T47D (cell line): ENCODE measurements at regions not wholly inside any gene's neighbourhood (a gene's known extent, or its start where the extent isn't known, plus 50 kb on each side); places are given as distances from the start of the nearest gene placed in this dataset.
"Not testable (repeated sequence)": the region's sequence is repeated elsewhere in the genome, so short reads cannot be mapped to it uniquely, and the experiment has no call there.

Experiments used
- DNase-seq, 2 experiments: peaks; one replicate each; pipeline versions ENCODE4 v3.0.0 to v3.0.0-alpha.2; 2011 to 2012; ENCODE audit warnings: low read depth in 1 of 2, low spot score in 1 of 2
- JUND ChIP-seq: IDR thresholded peaks from 2 replicates; pipeline ENCODE4 v1.6.1; 2012; ENCODE audit warnings: low read depth
- in situ Hi-C: cut with HindIII; loops from 2 replicates; pipeline ENCODE4 v1.10.0; 2016; ENCODE audit warnings: low sequenced_read_pairs, low pct_unique_long_range_greater_than_20kb

DNA sequence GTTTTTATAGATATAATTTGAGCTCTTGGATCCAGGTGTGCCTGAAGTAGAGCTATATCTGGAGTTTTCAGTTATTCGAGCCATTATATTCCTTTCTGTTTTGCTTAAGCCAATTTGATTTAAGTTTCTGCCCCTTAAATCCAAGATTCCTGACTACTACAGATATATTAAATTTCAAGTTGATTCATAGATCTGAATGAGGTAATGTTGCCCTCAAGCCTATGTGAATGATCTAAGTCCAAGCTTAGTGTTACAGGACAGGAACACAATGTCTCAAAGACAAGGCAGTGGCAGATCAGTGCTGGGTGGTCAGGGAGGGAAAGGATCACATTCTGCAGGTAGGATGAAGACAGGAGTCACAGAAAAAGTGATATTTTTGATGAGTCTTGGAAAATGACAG, 75.7 kb upstream of the CTBP2 start:
- TF ChIP-seq JUND = no peak
- in situ Hi-C loops = no loop called here
- no peak for DNase-seq

DNA sequence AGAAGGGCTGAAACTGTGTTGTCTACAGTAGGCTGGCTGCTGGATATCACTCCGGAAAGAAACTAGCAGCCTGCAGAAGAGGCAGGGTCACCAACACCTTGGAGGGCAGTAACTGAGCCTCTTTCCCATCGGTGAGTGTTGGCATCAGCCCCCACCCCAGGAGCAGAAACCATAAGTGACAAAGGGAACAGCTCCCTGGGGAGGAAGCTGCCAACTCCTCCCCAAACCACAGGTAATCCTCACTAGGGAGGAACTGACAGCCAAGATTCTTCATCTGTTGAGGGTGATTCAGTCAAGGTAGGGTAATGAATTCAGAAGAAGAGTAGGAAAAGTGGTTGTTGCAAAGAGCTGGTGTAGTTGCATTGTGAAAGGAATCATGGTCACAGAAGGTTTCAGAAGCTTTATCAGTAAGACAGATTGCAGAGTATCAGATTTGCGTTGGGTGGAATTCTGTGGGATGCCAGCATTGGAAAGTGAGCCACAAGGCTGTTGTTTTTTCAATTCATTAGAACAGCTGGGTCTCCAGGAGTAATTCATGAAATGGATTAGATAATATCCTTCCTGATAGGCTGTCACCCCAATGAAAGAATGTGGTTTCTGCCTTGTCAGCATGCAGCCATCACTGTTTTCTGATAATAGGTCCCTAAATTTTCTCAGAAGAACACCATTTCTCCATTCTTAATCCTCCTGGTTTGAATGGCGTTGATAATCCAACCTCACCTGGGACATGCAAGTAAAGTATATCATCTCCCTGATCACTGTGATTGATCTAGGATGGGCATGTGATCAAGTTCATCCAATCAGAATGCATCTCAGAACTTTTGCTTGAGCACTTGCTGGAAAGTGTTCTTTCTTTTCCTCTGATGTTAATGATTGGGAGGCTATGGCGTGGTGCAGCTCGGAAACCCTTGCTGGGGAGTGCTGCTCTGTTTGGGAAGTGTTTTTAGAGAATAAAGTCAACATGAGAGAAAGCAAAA, 75.0 kb upstream of the CTBP2 start:
- no peak for TF ChIP-seq JUND
- in situ Hi-C loops = no loop called here

DNA sequence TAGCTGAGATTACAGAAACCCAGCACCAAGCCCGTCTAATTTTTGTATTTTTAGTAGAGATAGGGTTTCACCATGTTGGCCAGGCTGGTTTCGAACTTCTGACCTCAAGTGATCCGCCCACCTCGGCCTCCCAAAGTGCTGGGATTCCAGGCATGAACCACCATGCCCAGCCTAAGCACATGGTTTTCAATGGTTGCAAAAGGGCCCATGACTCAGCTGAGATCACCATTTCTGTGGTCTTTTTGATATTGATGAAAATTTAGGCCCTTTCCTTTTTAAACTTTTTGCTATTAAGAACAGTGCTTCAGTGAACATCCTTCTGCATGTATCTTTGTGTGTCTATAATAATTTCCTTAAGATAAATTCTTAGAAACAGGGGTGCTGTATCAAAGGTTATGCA, 74.2 kb upstream of the CTBP2 start:
- DNase-seq, in situ Hi-C loops: not testable (repeated sequence)

More for the DNA sequence above, 75.0 kb upstream of the CTBP2 start:
- DNase-seq = no peak

DNA sequence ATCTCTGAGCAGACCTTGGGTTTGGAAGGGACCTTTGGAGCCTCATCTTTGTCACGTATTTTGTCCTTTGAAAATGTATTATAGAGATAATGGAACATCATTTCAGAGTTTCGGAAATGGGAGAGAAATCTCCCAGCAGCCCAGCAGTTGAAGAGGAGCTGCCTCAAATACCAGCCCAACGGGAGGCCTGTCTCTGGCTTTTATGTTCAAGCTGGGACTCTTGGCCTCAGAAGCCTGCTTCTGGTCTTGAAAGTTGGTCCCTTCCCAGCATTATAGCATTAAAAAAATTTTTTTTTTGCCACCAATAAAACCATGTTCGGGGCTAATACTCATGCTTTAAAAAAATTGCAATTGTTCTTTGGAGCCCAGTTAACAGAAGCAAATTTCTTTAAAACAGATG, 73.4 kb upstream of the CTBP2 start:
- in situ Hi-C loops = no loop called here
- DNase-seq = no peak
- TF ChIP-seq JUND = no peak

DNA sequence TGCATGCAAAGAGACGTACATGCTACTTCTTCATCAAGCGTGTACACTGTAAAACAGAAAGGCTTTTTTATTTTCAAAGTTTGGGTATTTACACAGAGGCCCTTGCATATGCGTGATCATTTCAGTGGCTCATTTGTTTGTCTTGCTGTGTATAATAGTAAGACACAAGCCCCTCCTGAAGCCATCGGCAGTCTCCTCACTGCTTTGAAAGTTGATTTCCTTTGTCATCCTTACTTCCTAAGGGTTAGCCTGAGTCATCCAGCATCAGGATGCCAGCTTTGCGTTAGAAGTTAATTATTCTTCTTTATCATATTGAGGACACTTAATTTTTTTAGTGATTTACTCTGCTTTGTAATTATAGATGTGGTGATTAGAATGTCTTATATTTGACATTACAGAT, 72.5 kb upstream of the CTBP2 start:
- in situ Hi-C loops = no loop called here
- DNase-seq = no peak
- no peak for TF ChIP-seq JUND

DNA sequence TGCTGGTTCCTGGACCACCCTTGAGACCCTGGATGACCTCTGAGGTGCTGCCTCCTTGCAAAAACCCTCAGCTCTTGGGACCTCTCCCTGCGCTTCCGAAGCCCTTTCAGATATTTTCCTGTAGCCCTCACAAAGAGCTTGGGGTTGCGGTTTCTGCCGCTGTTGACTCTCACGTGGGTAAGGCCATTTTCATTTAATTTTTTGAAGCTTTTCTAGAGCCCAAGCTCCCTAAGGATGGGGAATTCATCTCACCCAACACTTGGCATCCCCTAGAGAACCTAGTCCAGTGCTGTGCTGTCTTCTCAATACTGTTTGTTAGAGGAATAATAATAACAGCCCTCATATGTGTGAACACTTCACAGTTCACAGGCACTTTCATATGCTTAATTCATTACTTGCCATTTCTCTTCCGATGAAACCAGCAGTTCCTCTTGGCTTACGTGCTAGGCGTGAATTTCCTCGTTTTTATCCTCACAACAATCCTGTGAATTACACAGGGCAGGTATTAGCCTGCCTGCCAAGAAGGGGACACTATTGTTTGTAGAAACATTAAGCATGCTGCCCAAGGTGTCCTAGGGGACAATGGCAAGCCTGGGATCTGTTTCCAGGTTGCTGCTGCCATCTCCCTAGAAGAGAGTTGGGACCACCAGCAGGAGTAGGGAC, 71.6 kb upstream of the CTBP2 start:
- in situ Hi-C loops = no loop called here
- no peak for TF ChIP-seq JUND
- DNase-seq = no peak

DNA sequence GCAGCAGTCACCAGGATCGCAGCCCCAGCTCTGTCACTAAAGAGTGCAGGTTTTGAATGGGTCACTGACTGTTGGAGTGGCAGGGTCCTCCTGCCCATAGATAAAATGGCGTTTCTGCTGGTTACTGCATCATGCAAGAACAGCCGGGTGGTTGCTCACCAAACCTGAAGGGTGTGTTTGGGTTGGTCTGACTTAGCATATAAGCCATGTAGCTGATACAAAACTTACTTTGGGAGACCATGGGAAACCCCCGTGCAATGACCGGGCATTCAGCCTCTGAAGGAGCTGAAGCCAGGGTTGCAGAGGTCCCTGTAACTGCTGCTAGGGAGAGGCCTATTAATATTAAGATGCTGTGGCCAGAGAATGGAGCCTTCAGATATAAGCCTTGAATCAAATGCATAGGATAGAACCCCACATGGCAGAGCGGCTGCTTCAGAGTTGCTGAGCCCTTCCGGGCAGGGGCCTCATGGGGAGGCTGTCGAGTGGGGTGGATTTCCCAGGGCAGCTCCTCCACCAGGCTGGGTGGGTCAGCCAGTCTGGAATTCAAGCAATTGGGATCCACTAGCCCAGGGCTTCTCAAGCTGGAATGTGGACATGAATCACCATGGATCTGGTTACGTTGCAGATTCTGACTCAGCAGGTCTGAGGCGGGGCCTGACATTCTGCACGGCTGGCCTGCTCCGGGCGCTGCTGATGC, 70.9 kb upstream of the CTBP2 start:
- in situ Hi-C loops = no loop called here
- DNase-seq = peak in 1 of 2 experiments; percentile 45
- TF ChIP-seq JUND = no peak

DNA sequence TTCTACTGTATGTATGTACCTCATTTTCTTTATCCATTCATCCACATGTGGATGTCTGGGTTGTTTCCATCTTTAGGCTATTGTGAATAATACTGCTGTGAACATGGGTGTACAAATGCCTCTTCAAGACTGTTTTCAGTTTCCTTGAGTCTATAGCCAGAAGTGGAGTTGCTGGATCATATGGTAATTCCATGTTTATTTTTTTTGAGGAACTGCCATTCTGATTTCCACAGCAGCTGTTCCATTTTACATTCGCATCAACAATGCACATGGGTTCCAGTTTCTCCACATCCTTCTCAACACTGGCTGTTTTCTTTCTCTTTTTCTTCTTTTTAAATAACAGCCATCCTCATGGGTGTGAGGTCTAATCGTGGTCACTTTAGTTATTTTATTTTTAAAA, 69.9 kb upstream of the CTBP2 start:
- in situ Hi-C loops = no loop called here
- no peak for DNase-seq
- TF ChIP-seq JUND = no peak

DNA sequence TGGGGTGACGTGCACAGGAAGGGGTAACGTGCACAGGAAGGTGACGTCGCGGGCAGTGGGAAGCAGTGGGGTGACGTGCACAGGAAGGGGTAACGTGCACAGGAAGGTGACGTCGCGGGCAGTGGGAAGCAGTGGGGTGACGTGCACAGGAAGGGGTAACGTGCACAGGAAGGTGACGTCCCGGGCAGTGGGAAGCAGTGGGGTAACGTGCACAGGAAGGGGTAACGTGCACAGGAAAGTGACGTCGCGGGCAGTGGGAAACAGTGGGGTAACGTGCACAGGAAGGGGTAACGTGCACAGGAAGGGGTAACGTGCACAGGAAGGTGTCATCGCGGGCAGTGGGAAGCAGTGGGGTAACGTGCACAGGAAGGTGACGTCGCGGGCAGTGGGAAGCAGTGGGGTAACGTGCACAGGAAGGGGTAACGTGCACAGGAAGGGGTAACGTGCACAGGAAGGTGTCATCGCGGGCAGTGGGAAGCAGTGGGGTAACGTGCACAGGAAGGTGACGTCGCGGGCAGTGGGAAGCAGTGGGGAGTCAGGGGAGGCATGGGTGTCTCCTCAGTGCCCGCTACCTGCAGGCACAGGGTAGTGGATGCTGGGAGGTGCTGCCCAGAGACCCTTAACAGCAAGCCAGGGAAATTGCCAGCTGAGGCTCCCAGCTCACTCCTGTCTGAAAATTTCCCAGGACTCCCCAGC, 68.0 kb upstream of the CTBP2 start:
- DNase-seq, in situ Hi-C loops: not testable (repeated sequence)

DNA sequence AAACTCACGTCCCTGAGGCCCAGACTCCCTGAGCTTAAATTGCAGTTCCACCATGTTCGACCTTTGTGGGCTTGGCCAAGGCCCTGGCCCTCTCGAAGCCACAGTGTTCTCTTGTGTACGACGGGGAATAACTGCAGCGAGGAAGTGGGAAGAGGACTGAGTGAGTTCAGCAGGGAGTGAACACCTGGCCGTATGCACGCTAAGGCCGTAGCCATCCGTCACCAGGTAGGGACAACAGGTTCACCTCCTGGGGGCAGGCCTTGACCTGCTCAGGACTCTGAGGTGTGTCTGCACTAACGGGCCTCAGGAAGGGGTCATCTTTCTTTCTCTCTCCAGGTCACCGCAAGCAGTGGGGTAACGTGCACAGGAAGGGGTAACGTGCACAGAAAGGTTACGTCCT, 67.2 kb upstream of the CTBP2 start:
- TF ChIP-seq JUND = no peak
- DNase-seq = no peak
- in situ Hi-C loops = no loop called here

DNA sequence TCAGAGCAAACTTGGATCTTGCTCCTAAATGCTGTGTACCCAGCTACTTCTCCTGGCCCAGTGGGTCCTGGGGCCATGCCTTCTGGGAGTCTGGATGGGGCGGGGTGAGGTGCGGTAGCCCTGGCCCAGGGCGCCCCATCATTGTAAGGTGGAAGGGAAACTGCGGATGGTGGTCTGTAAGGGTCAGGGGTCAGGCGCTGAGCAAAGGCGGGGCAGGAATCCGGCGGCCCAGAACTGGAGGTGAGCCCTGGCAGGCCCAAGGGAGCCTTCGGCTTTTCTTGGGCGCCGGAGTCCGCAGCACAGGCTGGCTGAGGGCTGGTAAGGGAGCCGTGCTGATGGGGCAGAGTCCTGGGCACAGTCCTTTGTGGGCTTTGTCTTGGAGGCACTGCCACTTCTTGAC, 66.5 kb upstream of the CTBP2 start:
- in situ Hi-C loops = no loop called here
- TF ChIP-seq JUND = no peak

DNA sequence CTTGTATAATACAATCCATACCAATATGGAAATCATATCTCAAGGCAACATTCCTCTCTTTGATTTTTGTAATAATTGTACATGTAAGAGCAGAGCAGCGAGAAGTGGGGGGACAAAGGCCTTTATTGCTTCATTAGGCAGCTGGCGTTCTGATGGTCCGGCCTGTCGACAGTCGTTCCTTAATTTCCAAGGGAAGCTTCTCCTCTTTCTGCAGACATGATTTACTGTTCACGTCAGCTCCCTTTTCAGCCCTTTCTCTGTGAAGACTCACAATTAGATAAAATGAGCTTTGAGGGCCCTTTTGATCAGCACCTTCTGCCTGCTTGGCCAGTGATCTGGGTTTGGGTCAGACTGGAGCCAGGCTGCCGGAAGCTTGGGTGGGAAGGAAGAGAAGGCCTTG, 65.6 kb upstream of the CTBP2 start:
- no peak for TF ChIP-seq JUND
- in situ Hi-C loops = no loop called here
- no peak for DNase-seq

More for the DNA sequence above, 66.5 kb upstream of the CTBP2 start:
- no peak for DNase-seq
